MM.1S (cell line): ENCODE measurements at regions not wholly inside any gene's neighbourhood (a gene's known extent, or its start where the extent isn't known, plus 50 kb on each side); places are given as distances from the start of the nearest gene placed in this dataset.

Source experiments
- DNase-seq: peaks from one replicate; pipeline ENCODE4 v3.0.0-alpha.2; 2015
- H2AFZ ChIP-seq: fragments of 300-600 bp; sonication (generic); 2 replicates; pipeline ENCODE4 v1.6.0; 2016; ENCODE audit warnings: antibody characterized with exemption, low read length
- H3F3A ChIP-seq: fragments of 300-600 bp; sonication (generic); 2 replicates; pipeline ENCODE4 v1.6.1; 2016; ENCODE audit warnings: mild to moderate bottlenecking, antibody characterized with exemption, low read length, moderate library complexity, mixed read lengths; ENCODE audit not compliant: insufficient read depth
- H3K27ac ChIP-seq: fragments of 300-600 bp; sonication (generic); 2 replicates; pipeline ENCODE4 v1.5.1; 2016; ENCODE audit warnings: mild to moderate bottlenecking, low read length
- H3K27me3 ChIP-seq: fragments of 300-600 bp; sonication (generic); replicated peaks from 2 replicates; pipeline ENCODE4 v1.6.0; 2016; ENCODE audit warnings: low read length; ENCODE audit not compliant: insufficient read depth
- H3K36me3 ChIP-seq: fragments of 300-600 bp; sonication (generic); replicated peaks from 2 replicates; pipeline ENCODE4 v1.6.1; 2016; ENCODE audit warnings: mild to moderate bottlenecking, low read length, mixed read lengths; ENCODE audit not compliant: insufficient read depth
- H3K4me1 ChIP-seq: fragments of 300-600 bp; sonication (generic); 2 replicates; pipeline ENCODE4 v1.6.1; 2016; ENCODE audit warnings: low read length, mixed read lengths
- H3K4me2 ChIP-seq: fragments of 300-600 bp; sonication (generic); 2 replicates; pipeline ENCODE4 v1.6.0; 2016; ENCODE audit warnings: low read depth, low read length
- H3K4me3 ChIP-seq: fragments of 300-600 bp; sonication (generic); 2 replicates; pipeline ENCODE4 v1.5.1; 2016; ENCODE audit warnings: low read length, mixed read lengths
- H3K79me2 ChIP-seq: fragments of 300-600 bp; sonication (generic); 2 replicates; pipeline ENCODE4 v1.6.1; 2016; ENCODE audit warnings: mixed run types, low read length, mixed read lengths
- H3K9ac ChIP-seq: fragments of 300-600 bp; sonication (generic); 2 replicates; pipeline ENCODE4 v1.6.1; 2016; ENCODE audit warnings: low read length, mixed read lengths
- H3K9me2 ChIP-seq: fragments of 300-600 bp; sonication (generic); replicated peaks from 2 replicates; pipeline ENCODE4 v1.6.1; 2016; ENCODE audit warnings: mild to moderate bottlenecking, low read length, mixed read lengths; ENCODE audit not compliant: insufficient read depth
- H3K9me3 ChIP-seq: fragments of 300-600 bp; sonication (generic); replicated peaks from 2 replicates; pipeline ENCODE4 v1.6.1; 2016; ENCODE audit warnings: mild to moderate bottlenecking, low read length, mixed read lengths; ENCODE audit not compliant: insufficient read depth
- H4K20me1 ChIP-seq: fragments of 300-600 bp; sonication (generic); 2 replicates; pipeline ENCODE4 v1.6.1; 2016; ENCODE audit warnings: mild to moderate bottlenecking, low read length, moderate library complexity, mixed read lengths; ENCODE audit not compliant: insufficient read depth
- CTCF ChIP-seq: fragments of 300-600 bp; sonication (generic); IDR thresholded peaks from 2 replicates; pipeline ENCODE4 v1.5.1; 2016; ENCODE audit warnings: antibody characterized with exemption, low read length, mixed read lengths
- EZH2 ChIP-seq: fragments of 300-600 bp; sonication (generic); optimal IDR thresholded peaks from 2 replicates; pipeline ENCODE3; 2017; ENCODE audit warnings: low read depth, mild to moderate bottlenecking, antibody characterized with exemption, low read length, mixed read lengths
- EZH2phosphoT487 ChIP-seq: fragments of 300-600 bp; sonication (generic); IDR thresholded peaks from 2 replicates; pipeline ENCODE4 v1.6.1; 2018; ENCODE audit warnings: antibody characterized with exemption, low read length

GRCh38 chr12:67760586-67761275 is 112.2 kb downstream of the DYRK2 start:
- Histone ChIP-seq H3K9ac (no peak overlapping the region), H3K27ac (no peak overlapping the region), H3F3A (peaks cover 21% of the 10 kb centered on the region), H3K79me2 (no peaks in the 10 kb centered on the region), H3K4me2 (no peak overlapping the region), H4K20me1 (no peaks in the 10 kb centered on the region), H3K36me3 (no peaks in the 10 kb centered on the region), H3K27me3 (0 out of 2 replicates have a peak, but pooled peaks cover 5% of the 10 kb centered on the region), H3K9me3 (no peaks in the 10 kb centered on the region), H3K4me1 (peaks cover 44% of the 10 kb centered on the region), H3K9me2 (no peaks in the 10 kb centered on the region), H3K4me3 (no peak overlapping the region), H2AFZ (no peak overlapping the region)
- TF ChIP-seq CTCF (no peak), EZH2 (no peak)
- no peak for DNase-seq

- no peak overlapping the region for H3K9ac ChIP-seq
- no peak overlapping the region for H3K27ac ChIP-seq
- no peak overlapping the region for H2AFZ ChIP-seq
- H3K4me1 ChIP-seq = peaks cover 52% of the 10 kb centered on the region
- H3K4me3 ChIP-seq = no peak overlapping the region
- H3K36me3 ChIP-seq = no peaks in the 10 kb centered on the region
- H3K9me2 ChIP-seq = no peaks in the 10 kb centered on the region
- peaks cover 22% of the 10 kb centered on the region for H3F3A ChIP-seq
- no peaks in the 10 kb centered on the region for H3K9me3 ChIP-seq
- 0 out of 2 replicates have a peak, but pooled peaks cover 5% of the 10 kb centered on the region for H3K27me3 ChIP-seq
- no peaks in the 10 kb centered on the region for H3K79me2 ChIP-seq
- H3K4me2 ChIP-seq = no peak overlapping the region
- no peaks in the 10 kb centered on the region for H4K20me1 ChIP-seq
- DNase-seq = no peak
- TF ChIP-seq EZH2phosphoT487 (no peak), CTCF (no peak), EZH2 (no peak)
These were observed 113.0 kb downstream of the DYRK2 start for GRCh38 chr12:67761566-67761965.

GRCh38 chr12:67764055-67764454 is 115.5 kb downstream of the DYRK2 start:
- peak overlapping the region; percentile 35; the same call in 1 of the 2 replicates for H3K27ac ChIP-seq

More at GRCh38 chr12:67764055-67764454, 115.5 kb downstream of the DYRK2 start:
- Histone ChIP-seq H3K4me2 (peak overlapping the region; percentile 54), H2AFZ (no peak overlapping the region), H3F3A (peaks cover 22% of the 10 kb centered on the region), H3K79me2 (no peaks in the 10 kb centered on the region), H3K9ac (no peak overlapping the region), H3K36me3 (no peaks in the 10 kb centered on the region), H3K4me1 (peaks cover 34% of the 10 kb centered on the region), H3K9me3 (no peaks in the 10 kb centered on the region), H4K20me1 (no peaks in the 10 kb centered on the region), H3K4me3 (no peak overlapping the region), H3K27me3 (0 out of 2 replicates have a peak, but pooled peaks cover 5% of the 10 kb centered on the region), H3K9me2 (no peaks in the 10 kb centered on the region)
- TF ChIP-seq EZH2phosphoT487 = no peak
- no peak for TF ChIP-seq CTCF
- no peak for TF ChIP-seq EZH2
- peak; percentile 64 for DNase-seq
